HUES6 (cell line): ENCODE measurements at regions not wholly inside any gene's neighbourhood (a gene's known extent, or its start where the extent isn't known, plus 50 kb on each side); places are given as distances from the start of the nearest gene placed in this dataset.

ENCODE experiments used
- H3K27ac ChIP-seq: 2 replicates; pipeline ENCODE4 v1.7.0; 2013; ENCODE audit warnings: low read depth, mild to moderate bottlenecking, low read length, inconsistent platforms
- H3K27me3 ChIP-seq: 2 replicates; pipeline ENCODE4 v1.6.1; 2013; ENCODE audit warnings: low read length; ENCODE audit not compliant: control insufficient read depth, insufficient read depth
- H3K36me3 ChIP-seq: 2 replicates; pipeline ENCODE4 v1.6.1; 2013; ENCODE audit warnings: low read length; ENCODE audit not compliant: control insufficient read depth, insufficient read depth
- H3K4me1 ChIP-seq: 2 replicates; pipeline ENCODE4 v1.6.1; 2013; ENCODE audit warnings: low read length; ENCODE audit not compliant: control insufficient read depth, insufficient read depth
- H3K4me3 ChIP-seq: 2 replicates; pipeline ENCODE4 v1.5.1; 2013; ENCODE audit warnings: low read depth, low read length
- H3K9ac ChIP-seq: one replicate; pipeline ENCODE4 v1.6.1; 2013; ENCODE audit warnings: mild to moderate bottlenecking, low read length
- H3K9me3 ChIP-seq: 2 replicates; pipeline ENCODE4 v1.6.1; 2013; ENCODE audit warnings: low read depth, low read length; ENCODE audit not compliant: control insufficient read depth, insufficient read depth

DNA sequence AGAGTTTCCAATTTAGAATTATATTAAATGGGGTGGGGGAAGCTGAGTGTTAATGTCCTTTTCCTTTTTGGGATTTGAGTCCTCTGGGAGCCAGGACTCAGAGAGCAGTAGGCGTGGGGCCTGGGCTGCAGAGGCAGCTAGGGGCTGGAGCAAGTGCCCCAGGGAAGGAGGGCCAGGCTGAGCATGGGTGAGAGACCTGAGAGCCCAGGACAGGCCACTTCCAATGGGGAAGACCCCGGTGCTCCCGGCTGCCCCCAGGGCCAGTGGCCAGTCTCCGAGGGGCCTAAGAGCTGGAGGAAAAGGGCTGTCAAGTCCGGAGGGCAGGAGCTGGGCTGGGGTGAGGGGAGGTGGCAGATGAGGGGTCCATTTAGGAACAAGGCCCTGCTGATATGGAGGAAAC lies 371.5 kb downstream of the ZNF536 start:
- H3K4me1 ChIP-seq = no peaks in the 10 kb centered on the region
- no peak overlapping the region for H3K4me3 ChIP-seq
- no peaks in the 10 kb centered on the region for H3K36me3 ChIP-seq
- H3K27ac ChIP-seq = no peak overlapping the region
- H3K9me3 ChIP-seq = no peaks in the 10 kb centered on the region
- no peak overlapping the region for H3K9ac ChIP-seq
- no peaks in the 10 kb centered on the region for H3K27me3 ChIP-seq

- Histone ChIP-seq H3K4me3 (no peak overlapping the region), H3K4me1 (no peaks in the 10 kb centered on the region), H3K27ac (no peak overlapping the region), H3K27me3 (no peaks in the 10 kb centered on the region), H3K36me3 (no peaks in the 10 kb centered on the region), H3K9ac (no peak overlapping the region), H3K9me3 (no peaks in the 10 kb centered on the region)
Measured at GRCh38 chr19:30743011-30743410, 370.8 kb downstream of the ZNF536 start.

GRCh38 chr19:30742406-30742938 lies 370.3 kb downstream of the ZNF536 start:
- no peak overlapping the region for H3K27ac ChIP-seq
- no peaks in the 10 kb centered on the region for H3K4me1 ChIP-seq
- H3K9ac ChIP-seq = no peak overlapping the region
- no peaks in the 10 kb centered on the region for H3K36me3 ChIP-seq
- H3K27me3 ChIP-seq = no peaks in the 10 kb centered on the region
- H3K9me3 ChIP-seq = no peaks in the 10 kb centered on the region
- H3K4me3 ChIP-seq = no peak overlapping the region

- no peak overlapping the region for H3K4me3 ChIP-seq
- no peak overlapping the region for H3K27ac ChIP-seq
- no peaks in the 10 kb centered on the region for H3K4me1 ChIP-seq
- no peak overlapping the region for H3K9ac ChIP-seq
- H3K27me3 ChIP-seq = no peaks in the 10 kb centered on the region
- H3K9me3 ChIP-seq = no peaks in the 10 kb centered on the region
- H3K36me3 ChIP-seq = no peaks in the 10 kb centered on the region
Measured at GRCh38 chr19:30741566-30741965, 369.4 kb downstream of the ZNF536 start.

DNA sequence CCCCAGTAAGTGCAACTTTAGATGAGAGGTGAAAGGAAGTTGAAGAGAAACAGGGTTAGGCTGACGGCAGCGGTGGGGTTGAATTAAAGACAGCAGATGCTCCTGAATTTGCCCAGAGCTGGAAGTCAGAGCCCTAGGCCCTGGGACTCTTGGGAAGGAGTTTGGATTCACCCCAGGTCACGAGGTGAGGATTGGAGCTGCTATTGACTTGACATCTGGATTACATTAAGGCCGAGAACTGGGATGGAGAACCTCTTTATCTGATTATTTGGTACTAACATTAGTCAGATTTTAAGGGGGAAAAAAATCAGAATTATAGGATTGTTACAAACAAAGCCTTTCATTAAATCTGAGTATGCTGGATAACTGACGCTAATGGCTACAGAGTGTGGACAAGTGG lies 367.2 kb downstream of the ZNF536 start:
- Histone ChIP-seq H3K4me1 (no peaks in the 10 kb centered on the region), H3K27me3 (no peaks in the 10 kb centered on the region), H3K9me3 (no peaks in the 10 kb centered on the region), H3K36me3 (no peaks in the 10 kb centered on the region), H3K9ac (no peak overlapping the region), H3K27ac (no peak overlapping the region), H3K4me3 (no peak overlapping the region)

DNA sequence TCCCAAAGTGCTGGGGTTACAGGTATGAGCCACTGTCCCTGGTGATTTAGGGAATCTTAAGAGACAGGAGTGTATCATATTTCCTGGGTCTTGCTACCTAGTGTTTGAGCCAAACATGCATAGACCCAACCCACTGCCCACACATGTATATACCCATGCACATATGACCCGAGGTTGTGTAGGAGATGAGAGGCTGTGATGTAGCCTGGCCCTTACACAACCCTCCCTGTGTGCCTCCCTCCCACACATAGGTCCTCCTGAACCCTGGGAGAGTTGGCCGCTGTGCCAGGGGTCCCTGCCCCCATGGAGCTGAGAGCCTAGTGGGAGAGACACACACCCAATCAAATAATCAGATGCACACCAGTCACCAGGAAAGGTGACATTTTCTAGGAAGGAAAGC lies 365.9 kb downstream of the ZNF536 start:
- Histone ChIP-seq H3K27me3 (no peaks in the 10 kb centered on the region), H3K4me3 (no peak overlapping the region), H3K27ac (no peak overlapping the region), H3K36me3 (no peaks in the 10 kb centered on the region), H3K9ac (no peak overlapping the region), H3K9me3 (no peaks in the 10 kb centered on the region), H3K4me1 (no peaks in the 10 kb centered on the region)

GRCh38 chr19:30734669-30735068 lies 362.5 kb downstream of the ZNF536 start:
- Histone ChIP-seq H3K4me3 (no peak overlapping the region), H3K36me3 (no peaks in the 10 kb centered on the region), H3K4me1 (no peaks in the 10 kb centered on the region), H3K27ac (no peak overlapping the region), H3K9ac (no peak overlapping the region), H3K27me3 (no peaks in the 10 kb centered on the region), H3K9me3 (no peaks in the 10 kb centered on the region)

DNA sequence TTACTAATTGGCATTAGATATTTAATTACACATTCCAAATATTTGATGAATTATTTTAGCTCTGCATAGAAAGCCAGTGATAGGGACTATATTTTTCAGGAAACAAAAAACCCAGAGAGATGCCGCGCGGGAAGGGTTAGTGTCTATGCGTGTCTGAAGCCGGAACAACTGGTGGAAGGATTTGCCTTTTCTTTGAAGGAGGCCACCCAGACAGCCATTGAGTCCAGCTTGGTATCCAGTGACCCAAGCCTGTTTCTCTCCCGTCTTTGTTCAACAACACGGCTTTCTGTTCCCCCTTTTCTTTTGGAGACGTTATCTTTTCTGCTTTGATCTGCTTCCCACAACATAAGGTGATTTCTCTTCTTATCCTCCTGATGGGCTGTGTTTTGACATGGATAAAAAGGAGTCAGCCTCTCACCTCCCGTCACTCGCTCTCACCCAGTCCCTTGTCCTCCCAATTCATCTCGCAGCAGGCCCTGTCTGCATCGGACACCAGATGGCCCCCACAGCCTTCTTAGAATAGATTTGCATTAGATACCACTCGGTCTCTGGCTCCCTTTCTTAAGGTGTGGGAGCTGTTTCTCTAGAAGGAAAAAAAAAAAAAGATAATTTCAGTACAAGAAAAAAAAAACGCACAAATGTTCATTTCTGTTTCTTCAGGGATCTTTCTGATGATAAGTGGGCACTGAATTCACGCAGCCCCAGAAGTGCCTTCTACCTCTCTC lies 361.8 kb downstream of the ZNF536 start:
- Histone ChIP-seq H3K9me3 (no peaks in the 10 kb centered on the region), H3K27me3 (no peaks in the 10 kb centered on the region), H3K36me3 (no peaks in the 10 kb centered on the region), H3K4me1 (no peaks in the 10 kb centered on the region), H3K27ac (no peak overlapping the region), H3K4me3 (no peak overlapping the region), H3K9ac (no peak overlapping the region)

GRCh38 chr19:30731591-30731990 lies 359.4 kb downstream of the ZNF536 start:
- H3K9ac ChIP-seq = no peak overlapping the region
- no peak overlapping the region for H3K4me3 ChIP-seq
- H3K36me3 ChIP-seq = no peaks in the 10 kb centered on the region
- H3K9me3 ChIP-seq = no peaks in the 10 kb centered on the region
- H3K27ac ChIP-seq = no peak overlapping the region
- H3K27me3 ChIP-seq = no peaks in the 10 kb centered on the region
- H3K4me1 ChIP-seq = no peaks in the 10 kb centered on the region

- no peaks in the 10 kb centered on the region for H3K36me3 ChIP-seq
- no peaks in the 10 kb centered on the region for H3K9me3 ChIP-seq
- no peaks in the 10 kb centered on the region for H3K4me1 ChIP-seq
- H3K27ac ChIP-seq = no peak overlapping the region
- no peak overlapping the region for H3K4me3 ChIP-seq
- H3K27me3 ChIP-seq = no peaks in the 10 kb centered on the region
- H3K9ac ChIP-seq = no peak overlapping the region
Measured at GRCh38 chr19:30729451-30729850, 357.3 kb downstream of the ZNF536 start.

DNA sequence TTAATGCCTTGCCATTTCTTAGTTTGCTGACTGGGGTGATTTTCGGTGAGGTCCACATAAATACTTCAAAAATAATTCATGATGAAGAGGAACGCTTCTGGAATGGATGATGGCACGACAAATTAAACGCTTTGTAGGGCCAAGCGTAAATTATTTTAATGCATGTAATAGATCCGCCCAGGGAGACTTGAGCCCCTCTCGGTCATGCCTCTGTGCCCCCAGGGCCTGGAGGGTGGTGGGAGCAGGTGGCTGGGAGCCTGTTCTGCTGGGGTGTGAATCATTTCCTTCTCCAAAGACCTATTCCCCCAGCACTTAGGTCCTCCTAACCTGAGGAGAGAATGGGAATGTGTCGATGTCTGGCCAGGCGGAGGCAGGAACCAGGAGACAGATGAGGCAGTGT lies 350.6 kb downstream of the ZNF536 start:
- Histone ChIP-seq H3K27me3 (0 out of 2 replicates have a peak, but pooled peaks cover 7% of the 10 kb centered on the region), H3K9ac (no peak overlapping the region), H3K4me3 (no peak overlapping the region), H3K27ac (no peak overlapping the region), H3K4me1 (peaks cover 17% of the 10 kb centered on the region; the same call in 1 of the 2 replicates), H3K36me3 (no peaks in the 10 kb centered on the region), H3K9me3 (no peaks in the 10 kb centered on the region)
